Fibroblast of pulmonary artery (primary cell): ENCODE measurements at regions not wholly inside any gene's neighbourhood (a gene's known extent, or its start where the extent isn't known, plus 50 kb on each side); places are given as distances from the start of the nearest gene placed in this dataset.

Source experiments
- DNase-seq: peaks from one replicate; pipeline ENCODE4 v3.0.0-alpha.2; 2010; ENCODE audit warnings: low read depth
- H3K4me3 ChIP-seq: replicated peaks from 2 replicates; pipeline ENCODE4 v1.5.1; 2011; ENCODE audit warnings: low read depth, mild to moderate bottlenecking, control low read depth, low read length, moderate library complexity
- TF ChIP-seq, protein P1 (sequence below): IDR thresholded peaks from 2 replicates; pipeline ENCODE4 v1.5.1; 2011; ENCODE audit warnings: mild to moderate bottlenecking, control low read depth, low read length, inconsistent platforms; ENCODE audit errors: missing control alignments

DNA sequence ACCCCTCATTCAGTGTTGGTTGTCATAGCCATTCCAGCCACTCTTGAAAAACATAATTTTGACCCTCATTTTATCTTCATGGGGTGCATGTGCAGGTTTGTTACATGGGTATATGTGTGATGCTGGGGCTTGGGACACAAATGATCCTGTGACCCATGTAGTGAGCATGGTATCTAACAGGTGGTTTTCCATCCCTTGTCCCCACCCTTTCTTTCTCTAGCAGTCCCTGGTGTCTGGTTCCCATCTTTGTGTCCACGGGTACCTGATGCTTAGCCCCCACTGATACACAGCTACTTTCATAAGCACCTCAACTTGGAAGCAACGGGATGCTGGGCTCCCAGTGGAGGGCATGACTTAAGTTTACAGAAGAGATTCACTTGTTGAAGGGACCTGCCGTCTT is 373.5 kb downstream of the UQCRFS1 start:
- TF ChIP-seq, protein P1, sequence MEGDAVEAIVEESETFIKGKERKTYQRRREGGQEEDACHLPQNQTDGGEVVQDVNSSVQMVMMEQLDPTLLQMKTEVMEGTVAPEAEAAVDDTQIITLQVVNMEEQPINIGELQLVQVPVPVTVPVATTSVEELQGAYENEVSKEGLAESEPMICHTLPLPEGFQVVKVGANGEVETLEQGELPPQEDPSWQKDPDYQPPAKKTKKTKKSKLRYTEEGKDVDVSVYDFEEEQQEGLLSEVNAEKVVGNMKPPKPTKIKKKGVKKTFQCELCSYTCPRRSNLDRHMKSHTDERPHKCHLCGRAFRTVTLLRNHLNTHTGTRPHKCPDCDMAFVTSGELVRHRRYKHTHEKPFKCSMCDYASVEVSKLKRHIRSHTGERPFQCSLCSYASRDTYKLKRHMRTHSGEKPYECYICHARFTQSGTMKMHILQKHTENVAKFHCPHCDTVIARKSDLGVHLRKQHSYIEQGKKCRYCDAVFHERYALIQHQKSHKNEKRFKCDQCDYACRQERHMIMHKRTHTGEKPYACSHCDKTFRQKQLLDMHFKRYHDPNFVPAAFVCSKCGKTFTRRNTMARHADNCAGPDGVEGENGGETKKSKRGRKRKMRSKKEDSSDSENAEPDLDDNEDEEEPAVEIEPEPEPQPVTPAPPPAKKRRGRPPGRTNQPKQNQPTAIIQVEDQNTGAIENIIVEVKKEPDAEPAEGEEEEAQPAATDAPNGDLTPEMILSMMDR = no peak
- H3K4me3 ChIP-seq = no peak overlapping the region
- DNase-seq = no peak

DNA sequence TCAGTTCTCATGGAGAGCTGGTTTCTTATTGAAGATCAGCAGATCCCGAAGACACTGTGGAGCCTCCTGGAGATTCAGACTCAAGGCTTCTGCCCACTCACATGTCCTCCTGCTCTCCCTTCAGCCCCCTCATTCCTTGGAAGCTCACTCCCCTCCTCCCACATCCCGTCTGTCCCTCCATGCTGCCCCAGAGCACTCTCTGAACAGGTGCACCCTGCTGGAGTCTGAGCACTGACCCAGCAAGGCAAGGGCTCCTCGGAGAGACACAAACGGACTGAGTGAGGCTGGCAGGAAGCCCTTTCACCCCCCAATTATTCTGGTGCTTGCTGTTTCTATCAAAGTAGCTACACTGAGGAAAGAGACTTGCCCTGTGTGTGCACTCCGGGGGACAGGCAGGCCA is 374.0 kb downstream of the UQCRFS1 start:
- no peak overlapping the region for H3K4me3 ChIP-seq
- no peak for DNase-seq
- TF ChIP-seq, protein P1 = no peak

DNA sequence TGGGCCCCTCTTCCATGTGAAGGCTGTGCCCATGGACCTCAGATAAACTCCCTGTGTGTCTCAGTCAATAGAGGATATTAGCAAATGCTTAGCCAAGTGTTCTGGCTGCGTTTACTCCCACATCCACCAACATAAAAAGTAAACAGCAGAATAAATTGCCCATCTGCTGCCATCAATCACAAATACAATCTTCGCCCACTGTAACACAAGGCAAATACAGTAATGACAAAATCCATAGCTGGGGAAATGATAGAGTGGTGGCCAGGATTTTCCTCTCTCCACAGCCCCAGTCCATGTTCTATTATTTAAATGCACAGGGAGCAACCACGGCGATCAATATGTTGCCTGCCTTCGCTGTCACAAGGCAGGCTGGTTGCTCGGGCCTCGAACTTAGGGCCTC is 376.5 kb downstream of the UQCRFS1 start:
- TF ChIP-seq, protein P1 = no peak
- DNase-seq = no peak
- no peak overlapping the region for H3K4me3 ChIP-seq

DNA sequence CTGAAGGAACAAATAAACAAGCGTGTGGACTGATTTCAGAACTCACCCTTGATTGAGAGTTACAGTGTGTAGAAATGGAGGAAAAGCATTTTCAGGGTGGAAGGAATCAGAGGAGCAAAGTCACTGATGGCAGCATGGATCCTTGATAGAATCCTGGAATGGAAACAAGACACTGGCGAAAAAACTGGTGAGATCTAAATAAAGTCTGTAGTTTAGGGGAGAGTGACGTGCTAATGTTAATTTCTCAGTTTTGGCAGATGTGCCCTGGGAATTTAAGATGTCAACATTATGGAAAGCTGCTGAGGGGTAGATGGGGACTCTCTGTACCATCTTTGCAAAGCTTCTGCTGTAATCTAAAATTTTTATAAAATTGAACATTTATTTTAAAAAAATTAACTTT is 378.0 kb downstream of the UQCRFS1 start:
- no peak overlapping the region for H3K4me3 ChIP-seq
- TF ChIP-seq, protein P1 = no peak
- no peak for DNase-seq

DNA sequence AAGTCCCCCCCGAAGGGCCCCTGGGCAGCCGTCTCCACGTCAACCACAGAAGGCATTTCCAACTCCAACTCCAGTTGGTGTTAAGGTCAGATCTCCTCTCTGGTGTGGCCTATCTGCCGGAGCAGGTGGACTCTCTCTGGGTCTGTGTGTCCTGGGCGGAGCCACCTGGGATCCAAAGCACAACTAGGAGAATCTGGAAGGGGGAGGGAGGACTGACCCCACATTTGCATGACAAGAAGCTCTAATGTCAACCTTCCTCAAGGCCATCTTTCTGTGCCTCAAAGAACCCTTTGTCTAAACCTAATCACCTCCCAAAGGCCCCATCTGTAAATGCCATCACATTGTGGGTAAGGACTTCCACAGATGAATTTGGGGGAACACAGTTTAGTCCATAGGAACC is 381.5 kb downstream of the UQCRFS1 start:
- TF ChIP-seq, protein P1 = no peak

DNA sequence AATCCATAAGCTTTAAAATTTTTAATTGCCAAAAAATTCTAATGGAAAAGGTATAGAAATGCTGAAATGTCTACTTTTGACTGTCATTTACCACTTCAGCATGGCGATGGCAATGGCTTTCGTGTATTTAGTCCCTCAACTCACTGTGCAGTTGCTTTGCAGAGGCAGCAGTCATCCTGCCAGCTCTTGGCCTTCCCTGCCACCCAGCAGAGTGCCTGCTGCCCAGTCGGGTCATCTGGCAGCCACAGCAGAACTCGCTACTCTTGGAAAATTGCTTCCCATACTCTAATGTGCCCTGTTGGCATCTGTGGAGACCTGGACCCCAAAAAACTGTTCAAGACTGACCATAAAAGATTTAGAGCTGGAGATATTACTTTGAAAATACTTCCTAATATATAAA is 383.2 kb downstream of the UQCRFS1 start:
- DNase-seq = no peak
- TF ChIP-seq, protein P1 = no peak
- no peak overlapping the region for H3K4me3 ChIP-seq

More for the DNA sequence above, 381.5 kb downstream of the UQCRFS1 start:
- H3K4me3 ChIP-seq = no peak overlapping the region
- no peak for DNase-seq

DNA sequence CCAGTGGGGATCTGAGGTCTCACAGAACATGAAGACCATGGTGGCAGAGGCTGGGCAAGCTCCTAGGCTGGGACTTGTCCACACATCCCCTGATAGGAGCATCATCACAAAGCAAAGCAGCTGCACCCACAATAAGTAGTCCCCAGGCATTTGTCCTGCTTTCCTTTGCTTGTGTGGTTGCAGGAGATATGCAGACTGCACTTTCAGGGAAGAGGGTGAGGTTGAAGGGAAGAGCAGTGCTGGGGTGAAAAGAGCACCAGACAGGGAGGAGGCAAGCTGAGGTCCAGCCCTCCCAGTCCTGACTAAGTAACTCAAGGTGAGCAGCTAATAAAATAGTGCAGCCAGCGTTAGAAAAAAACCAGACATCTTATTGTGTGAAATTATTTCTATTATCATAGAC is 383.6 kb downstream of the UQCRFS1 start:
- TF ChIP-seq, protein P1 = no peak
- H3K4me3 ChIP-seq = no peak overlapping the region
- DNase-seq = no peak
